HL-60 (cell line): ENCODE measurements at regions not wholly inside any gene's neighbourhood (a gene's known extent, or its start where the extent isn't known, plus 50 kb on each side); places are given as distances from the start of the nearest gene placed in this dataset.

Experiments used
- DNase-seq, 2 experiments: peaks; one replicate each; pipeline ENCODE4 v3.0.0-alpha.2; 2010 to 2020; ENCODE audit warnings: low read depth in 1 of 2, low spot score in 1 of 2
- H3K27ac ChIP-seq: fragments of 250-450 bp; sonication (Bioruptor Pico); replicated peaks from 2 replicates; pipeline ENCODE4 v1.5.1; 2020; ENCODE audit warnings: mild to moderate bottlenecking, moderate library complexity
- H3K27me3 ChIP-seq: fragments of 250-450 bp; sonication (Bioruptor Pico); 2 replicates; pipeline ENCODE4 v1.5.1; 2021; ENCODE audit warnings: mild to moderate bottlenecking, moderate library complexity; ENCODE audit not compliant: insufficient read depth, poor library complexity, severe bottlenecking
- H3K4me3 ChIP-seq: replicated peaks from 2 replicates; pipeline ENCODE4 v1.5.1; 2011; ENCODE audit warnings: mild to moderate bottlenecking, control low read depth, low read length; ENCODE audit not compliant: insufficient read depth
- CTCF ChIP-seq: IDR thresholded peaks from one replicate; pipeline ENCODE4 v1.5.1; 2011; ENCODE audit warnings: low read length, control low read depth, inconsistent platforms; ENCODE audit not compliant: insufficient read depth
- GABPA ChIP-seq: IDR thresholded peaks from 2 replicates; pipeline ENCODE4 v1.6.1; 2012; ENCODE audit warnings: low read depth
- POLR2AphosphoS5 ChIP-seq: IDR thresholded peaks from 2 replicates; pipeline ENCODE4 v1.6.1; 2012; ENCODE audit warnings: low read depth
- SPI1 ChIP-seq: IDR thresholded peaks from 2 replicates; pipeline ENCODE4 v1.6.1; 2012; ENCODE audit warnings: low read depth, mild to moderate bottlenecking, borderline replicate concordance
- TF ChIP-seq, protein P1 (sequence below): IDR thresholded peaks from 2 replicates; pipeline ENCODE4 v1.6.1; 2012; ENCODE audit warnings: low read depth; ENCODE audit not compliant: insufficient replicate concordance

DNA sequence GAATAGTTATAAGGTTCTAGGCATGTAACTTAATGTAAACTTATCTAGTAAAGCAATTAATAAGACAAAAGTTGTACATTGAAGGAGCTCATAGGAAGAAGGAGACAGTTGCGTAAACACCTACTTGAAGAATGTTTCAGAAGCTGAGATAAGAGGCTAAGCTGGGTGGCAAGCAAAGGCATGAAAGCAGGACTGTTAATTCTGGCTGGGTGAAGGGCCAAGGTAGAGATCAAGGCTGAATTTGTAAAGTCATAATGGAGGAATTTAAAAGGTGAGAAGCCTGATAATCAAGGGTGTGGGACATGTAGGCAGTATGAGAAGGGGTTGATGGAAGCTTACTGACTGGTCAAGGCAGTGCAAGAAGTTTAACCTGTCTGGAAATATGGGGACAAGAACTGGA is 80.4 kb upstream of the TGFBR2 start:
- TF ChIP-seq, protein P1, sequence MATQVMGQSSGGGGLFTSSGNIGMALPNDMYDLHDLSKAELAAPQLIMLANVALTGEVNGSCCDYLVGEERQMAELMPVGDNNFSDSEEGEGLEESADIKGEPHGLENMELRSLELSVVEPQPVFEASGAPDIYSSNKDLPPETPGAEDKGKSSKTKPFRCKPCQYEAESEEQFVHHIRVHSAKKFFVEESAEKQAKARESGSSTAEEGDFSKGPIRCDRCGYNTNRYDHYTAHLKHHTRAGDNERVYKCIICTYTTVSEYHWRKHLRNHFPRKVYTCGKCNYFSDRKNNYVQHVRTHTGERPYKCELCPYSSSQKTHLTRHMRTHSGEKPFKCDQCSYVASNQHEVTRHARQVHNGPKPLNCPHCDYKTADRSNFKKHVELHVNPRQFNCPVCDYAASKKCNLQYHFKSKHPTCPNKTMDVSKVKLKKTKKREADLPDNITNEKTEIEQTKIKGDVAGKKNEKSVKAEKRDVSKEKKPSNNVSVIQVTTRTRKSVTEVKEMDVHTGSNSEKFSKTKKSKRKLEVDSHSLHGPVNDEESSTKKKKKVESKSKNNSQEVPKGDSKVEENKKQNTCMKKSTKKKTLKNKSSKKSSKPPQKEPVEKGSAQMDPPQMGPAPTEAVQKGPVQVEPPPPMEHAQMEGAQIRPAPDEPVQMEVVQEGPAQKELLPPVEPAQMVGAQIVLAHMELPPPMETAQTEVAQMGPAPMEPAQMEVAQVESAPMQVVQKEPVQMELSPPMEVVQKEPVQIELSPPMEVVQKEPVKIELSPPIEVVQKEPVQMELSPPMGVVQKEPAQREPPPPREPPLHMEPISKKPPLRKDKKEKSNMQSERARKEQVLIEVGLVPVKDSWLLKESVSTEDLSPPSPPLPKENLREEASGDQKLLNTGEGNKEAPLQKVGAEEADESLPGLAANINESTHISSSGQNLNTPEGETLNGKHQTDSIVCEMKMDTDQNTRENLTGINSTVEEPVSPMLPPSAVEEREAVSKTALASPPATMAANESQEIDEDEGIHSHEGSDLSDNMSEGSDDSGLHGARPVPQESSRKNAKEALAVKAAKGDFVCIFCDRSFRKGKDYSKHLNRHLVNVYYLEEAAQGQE: no peak
- TF ChIP-seq CTCF (no peak), GABPA (no peak)
- Histone ChIP-seq H3K4me3 (no peak overlapping the region), H3K27ac (no peak overlapping the region), H3K27me3 (no peaks in the 10 kb centered on the region)
- DNase-seq: no peak

DNA sequence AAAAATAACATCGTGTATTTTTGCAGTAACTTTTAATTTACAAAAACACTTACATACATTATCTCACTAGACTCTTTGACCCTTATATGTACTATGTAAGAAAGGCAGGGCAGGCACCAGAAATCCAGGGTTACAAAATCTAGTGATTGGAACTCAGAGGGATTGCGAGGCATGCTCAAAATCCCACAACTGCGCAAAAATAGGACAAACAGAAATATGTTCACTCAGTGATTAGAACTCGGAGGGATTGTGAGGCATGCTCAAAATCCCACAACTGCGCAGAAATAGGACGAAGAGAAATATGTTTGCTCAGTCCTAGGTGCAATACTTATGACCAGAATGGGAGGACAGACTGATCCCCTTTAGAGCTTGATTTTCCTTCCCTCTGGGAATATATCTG is 79.2 kb upstream of the TGFBR2 start:
- no peaks in the 10 kb centered on the region for H3K27me3 ChIP-seq

DNA sequence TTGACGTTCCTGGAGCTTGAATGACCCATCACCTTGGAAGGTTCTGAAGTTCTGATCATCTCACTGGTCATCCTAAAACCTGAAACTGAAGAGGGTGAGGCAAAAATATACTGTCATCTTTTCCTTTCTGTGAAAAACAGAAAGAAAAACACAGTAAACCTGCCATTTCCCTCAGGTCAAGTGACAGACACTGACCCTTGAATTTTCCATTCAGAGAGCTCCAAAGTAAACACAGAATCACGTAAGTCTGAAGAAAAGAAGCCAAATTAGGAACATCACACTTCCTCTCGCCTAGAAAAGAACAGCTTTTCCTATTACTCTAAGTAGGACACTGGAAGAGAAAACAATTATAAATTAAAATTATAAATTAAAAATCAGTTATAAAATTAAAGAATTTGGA is 78.7 kb upstream of the TGFBR2 start:
- TF ChIP-seq, protein P1: no peak
- TF ChIP-seq CTCF: no peak
- TF ChIP-seq SPI1: no peak
- no peak for TF ChIP-seq POLR2AphosphoS5
- no peak for TF ChIP-seq GABPA
- Histone ChIP-seq H3K4me3 (no peak overlapping the region), H3K27ac (no peak overlapping the region), H3K27me3 (no peaks in the 10 kb centered on the region)
- DNase-seq: no peak

More for the DNA sequence above, 79.2 kb upstream of the TGFBR2 start:
- no peak for DNase-seq
- Histone ChIP-seq H3K27ac (no peak overlapping the region), H3K4me3 (no peak overlapping the region)
- TF ChIP-seq, protein P1: no peak
- TF ChIP-seq SPI1: no peak
- TF ChIP-seq POLR2AphosphoS5: no peak
- TF ChIP-seq CTCF: no peak
- TF ChIP-seq GABPA: no peak
